GM18526 (cell line): ENCODE measurements at regions not wholly inside any gene's neighbourhood (a gene's known extent, or its start where the extent isn't known, plus 50 kb on each side); places are given as distances from the start of the nearest gene placed in this dataset.

Experiments
- POLR2A ChIP-seq: IDR thresholded peaks from 3 replicates; pipeline ENCODE4 v1.6.1; 2011; ENCODE audit not compliant: insufficient read length; ENCODE audit errors: extremely low read depth

DNA sequence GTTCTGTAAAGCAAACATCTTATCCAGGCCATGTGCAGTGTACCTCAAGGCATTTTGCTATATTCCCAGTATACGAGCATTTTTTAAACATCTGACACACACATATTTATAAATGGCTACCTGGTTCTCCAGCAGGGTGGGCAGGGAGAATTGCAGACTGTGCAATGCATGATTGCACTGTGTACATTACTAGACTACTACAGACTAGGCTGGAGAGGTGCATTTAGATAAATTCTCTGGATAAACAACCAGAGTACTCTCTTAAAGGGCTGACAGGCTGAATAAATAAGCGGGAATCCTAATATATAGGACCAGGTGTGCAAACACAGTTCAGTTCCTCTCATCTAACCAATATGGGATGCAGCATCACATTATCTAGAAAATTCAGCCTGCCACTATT is 428.3 kb upstream of the ARID1B start:
- no peak for TF ChIP-seq POLR2A

DNA sequence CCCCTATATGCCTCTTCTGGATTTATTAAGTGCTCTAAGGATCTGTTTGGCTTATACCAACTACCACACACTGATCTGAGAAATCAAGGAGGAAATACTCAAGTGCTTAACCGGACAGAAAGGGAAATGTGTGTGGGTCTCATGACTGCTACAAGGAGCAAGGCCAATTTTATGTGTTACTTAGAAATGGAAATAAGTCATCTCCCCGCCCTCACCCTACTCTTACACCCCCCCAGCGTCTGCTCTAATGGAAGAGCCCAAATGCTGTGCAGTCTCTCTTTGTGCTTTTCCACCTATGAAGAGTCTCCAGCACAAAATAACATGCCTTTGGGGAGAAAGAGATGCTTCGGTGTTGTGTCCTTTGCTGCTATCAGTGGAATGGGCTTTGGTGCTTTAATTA is 428.8 kb upstream of the ARID1B start:
- TF ChIP-seq POLR2A, result no peak

DNA sequence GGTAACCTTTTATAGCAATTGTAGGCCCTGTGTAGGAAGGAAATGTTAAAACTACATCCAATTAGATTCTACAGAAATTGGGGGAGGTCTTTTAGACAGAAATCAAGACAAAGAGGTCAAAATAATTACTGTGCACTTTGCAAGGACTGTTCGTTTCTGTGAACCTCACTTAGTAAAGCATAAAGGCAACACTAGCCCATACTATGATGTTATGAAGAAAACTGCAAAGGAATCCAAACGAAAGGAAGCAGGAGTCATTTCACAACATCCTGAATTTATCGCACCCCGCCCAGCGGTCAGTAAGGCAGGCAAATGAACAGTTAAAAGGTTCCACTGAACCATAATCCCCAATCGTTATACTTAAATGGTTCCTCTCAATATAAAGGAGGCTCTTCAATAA is 429.5 kb upstream of the ARID1B start:
- TF ChIP-seq POLR2A, result no peak

DNA sequence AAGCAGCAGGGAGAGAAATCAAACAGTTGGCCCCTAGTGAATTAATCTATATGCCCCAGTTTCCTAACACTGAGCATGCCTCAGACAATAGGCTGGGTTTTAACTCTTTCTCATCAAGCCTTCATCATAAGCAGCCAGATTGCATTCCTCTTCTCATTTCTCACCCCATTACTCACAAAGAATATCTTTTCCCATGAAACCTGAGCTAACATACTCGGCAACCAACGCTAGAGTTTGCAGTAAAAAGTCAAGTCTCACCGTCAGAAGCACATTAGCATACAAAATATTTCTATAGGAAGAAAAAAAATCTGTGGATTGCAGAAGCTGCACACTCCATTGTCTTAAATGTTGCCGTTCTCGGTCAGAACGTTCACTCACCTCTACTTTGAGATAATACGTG is 429.9 kb upstream of the ARID1B start:
- no peak for TF ChIP-seq POLR2A

DNA sequence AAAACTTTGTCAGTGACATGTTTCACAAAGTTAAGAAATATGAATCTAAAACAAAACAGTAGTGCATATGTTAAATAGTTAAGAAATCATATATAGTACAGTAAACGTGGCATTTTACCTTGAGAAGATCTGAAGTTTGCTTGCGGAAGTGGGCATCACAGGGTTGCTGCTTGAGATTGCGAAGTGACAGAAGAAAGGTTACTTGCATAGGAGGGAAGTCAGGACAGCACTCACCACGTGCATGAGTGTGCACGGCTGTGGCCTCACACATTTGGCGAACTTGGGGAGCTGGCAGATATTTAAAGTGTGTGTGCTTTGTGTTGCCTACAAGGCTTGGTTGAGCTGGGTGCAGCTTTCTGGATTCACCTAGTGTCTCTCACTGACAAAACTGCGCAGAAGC is 431.5 kb upstream of the ARID1B start:
- TF ChIP-seq POLR2A, result no peak

DNA sequence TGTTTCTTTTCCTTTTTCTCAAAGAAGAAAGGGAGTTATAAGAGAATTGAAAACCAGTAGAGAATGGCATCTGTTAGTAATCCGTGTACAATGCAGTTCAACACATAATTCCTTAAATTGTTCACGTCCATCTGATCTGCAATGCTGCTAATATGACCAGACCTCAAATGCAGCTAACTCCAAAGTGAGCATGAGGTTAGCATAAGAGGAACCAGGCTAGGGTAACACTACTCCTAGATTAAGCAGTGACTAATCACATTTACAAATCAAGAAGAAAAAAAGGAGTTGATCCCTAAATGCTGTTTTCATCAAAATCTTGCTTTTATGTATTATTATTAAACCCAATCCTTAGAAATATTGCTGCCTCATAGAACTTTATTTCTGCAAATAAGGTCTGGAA is 432.7 kb upstream of the ARID1B start:
- TF ChIP-seq POLR2A, result no peak

DNA sequence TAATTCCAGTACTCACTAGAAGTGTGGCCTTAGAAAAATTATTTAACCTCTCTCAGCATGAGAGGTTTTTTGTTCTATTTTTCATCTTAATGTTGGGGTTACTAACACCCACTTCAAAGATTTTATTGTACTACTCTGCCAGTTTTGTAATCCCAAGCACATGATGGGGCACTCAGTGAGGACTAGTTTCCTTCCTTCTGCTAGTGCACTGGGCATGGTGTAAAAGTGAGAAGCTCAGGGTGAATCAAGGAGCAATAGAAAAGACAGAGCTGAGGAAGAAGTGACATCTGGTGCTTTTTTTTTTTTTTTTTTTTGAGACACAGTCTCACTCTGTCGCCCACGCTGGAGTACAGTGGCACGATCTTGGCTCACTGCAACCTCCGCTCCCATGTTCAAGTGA is 439.4 kb upstream of the ARID1B start:
- no peak for TF ChIP-seq POLR2A

DNA sequence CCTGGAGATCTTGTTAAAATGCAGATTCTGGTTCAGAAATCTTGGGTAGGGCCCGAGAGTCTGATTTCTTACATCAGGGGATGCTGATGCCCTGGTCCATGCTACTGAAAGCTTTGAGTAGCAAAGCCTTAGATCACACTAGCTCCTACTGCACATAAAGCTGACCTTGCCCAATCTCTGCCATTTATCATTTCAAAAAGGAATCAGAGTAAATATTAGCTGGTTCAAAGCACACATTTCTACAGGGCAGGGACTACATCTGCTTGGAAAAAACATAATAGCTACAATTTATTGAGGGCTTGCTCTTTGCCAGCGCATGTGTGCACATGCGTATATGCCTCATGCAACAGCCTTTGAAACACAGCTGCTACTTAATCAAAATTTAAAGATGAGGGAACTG is 440.4 kb upstream of the ARID1B start:
- no peak for TF ChIP-seq POLR2A

DNA sequence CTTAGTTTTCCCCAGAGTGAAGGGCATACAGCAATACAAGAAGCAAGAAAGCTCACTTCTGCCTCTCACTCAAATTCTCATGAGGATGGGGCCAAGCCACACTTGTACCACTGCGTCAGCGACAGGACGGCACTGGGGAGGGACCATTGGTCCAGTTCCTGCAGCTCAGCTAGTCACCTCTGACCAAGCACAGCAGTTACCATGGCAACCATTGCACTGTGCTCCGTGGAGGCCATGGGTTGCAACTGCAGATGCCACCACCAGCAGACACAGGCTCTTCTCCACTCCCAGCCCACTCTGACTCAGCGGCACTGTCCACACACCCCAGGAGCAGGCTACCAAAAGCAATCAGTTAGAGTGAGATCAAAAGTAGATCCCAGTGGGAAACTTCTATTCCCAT is 441.1 kb upstream of the ARID1B start:
- TF ChIP-seq POLR2A, result no peak

DNA sequence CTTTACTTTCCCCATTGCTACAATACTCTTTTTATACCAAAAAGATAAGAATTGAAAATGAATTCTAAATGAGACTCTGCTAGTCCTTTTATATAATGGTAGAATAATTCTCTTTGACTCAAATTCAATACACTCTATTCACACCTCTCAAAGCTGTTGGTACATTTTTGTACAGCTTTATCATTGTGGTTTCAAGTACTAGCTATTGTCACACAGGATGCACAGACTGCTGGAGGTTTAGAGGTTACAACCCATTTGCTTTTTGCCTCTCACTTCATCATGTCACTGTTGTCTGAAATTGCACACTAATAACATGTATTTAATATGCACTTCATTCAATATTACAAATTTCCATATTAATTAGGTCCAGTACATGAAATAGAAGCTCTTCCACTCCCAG is 442.2 kb upstream of the ARID1B start:
- TF ChIP-seq POLR2A, result no peak

DNA sequence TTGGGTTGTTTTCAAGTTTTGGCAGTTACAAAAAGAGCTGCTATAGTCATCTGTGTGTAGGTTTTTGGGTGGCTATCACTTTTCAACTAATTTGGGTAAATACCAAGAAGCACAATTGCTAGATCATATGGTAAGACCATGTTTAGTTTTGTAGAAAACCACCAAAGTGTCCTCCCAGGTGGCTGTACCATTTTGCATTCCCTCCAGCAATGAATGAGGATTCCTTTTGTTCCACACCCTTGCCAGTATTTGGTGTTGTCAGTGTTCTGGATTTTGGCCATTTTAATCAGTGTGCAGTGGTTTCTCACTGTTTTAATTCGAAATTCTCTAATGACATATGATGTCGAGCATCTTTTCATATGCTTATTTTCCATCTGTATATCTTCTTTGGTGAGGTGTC is 457.5 kb upstream of the ARID1B start:
- no peak for TF ChIP-seq POLR2A

DNA sequence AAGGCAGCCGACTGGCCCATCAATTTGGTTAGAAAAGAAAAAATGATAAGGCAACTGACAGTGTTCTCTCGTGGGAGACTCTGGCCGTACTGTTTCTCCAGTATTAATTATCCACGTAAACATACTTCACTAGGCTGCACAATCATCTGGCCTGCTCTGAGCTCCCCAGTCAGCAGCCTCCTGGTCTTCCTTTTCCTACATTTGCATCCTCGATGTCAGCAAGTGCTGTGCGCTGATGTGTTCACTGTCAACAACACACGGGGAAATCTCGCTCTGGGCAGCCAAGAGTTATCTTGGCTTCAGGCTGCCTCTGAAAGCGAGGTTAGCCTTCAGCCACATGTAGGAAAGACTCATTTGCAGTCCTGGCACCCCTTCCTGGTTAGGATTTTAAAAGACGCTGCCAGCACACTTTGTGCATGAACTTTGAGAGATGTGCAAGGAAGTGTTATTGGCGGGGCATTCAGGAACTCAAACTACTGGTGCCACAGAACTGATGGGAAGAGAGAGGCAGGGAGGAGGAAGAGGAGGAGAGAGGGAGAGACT is 460.5 kb upstream of the ARID1B start:
- no peak for TF ChIP-seq POLR2A

DNA sequence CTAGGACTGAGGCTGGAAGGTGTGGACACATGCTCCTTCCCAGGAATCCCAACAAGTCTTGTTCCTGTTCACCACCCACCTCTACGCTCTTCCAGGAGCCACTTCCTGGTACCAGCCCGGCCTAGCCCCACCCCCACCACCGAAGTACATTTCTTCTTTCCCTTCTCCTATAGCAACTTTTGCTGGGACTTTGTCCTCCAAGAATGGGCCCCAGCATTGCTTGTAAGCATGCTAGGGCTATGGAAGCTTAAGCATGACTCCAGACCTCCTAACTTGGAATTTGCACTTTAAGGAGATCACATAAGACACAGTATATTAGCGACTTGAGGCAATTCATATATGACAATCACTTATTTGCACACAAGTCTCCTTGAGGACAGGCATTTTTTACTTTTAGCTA is 462.0 kb upstream of the ARID1B start:
- TF ChIP-seq POLR2A, result no peak

DNA sequence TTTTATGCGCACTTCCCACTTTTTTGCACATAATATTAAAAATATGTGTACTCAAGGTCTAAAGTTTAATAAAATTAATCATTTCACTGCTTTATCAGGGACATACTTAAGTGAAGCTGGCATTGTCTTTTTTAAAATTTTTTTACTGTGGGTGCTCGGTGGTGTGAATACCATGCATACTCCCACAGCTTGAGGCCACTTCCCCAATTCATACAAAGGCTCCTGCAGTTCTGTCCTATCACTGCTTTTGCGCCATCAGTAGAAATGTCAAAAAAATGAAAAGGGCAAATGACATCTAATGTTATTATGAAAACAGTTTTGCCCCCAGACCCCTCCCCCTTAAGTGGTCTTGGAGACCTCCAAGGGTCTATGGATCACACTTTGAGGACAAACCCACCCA is 464.1 kb upstream of the ARID1B start:
- TF ChIP-seq POLR2A, result no peak

DNA sequence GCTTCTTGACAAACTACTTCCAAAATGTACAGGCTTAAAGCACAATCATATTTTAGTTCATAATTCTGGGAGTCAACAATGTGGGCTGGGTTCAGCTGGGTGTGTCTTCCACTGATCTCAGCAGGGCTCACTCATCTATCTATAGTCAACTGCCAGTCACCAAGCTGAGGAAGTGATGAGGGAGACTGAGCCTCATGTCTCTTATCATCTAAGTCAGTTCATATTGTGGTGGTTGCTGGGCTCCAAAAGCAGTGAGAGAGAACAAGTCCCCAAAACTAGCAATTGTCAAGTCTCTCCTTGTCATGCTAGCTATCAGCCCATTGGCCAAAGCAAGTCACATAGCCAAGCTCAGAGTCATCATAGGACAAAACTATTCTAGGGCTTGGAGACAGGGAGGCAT is 465.9 kb upstream of the ARID1B start:
- no peak for TF ChIP-seq POLR2A

DNA sequence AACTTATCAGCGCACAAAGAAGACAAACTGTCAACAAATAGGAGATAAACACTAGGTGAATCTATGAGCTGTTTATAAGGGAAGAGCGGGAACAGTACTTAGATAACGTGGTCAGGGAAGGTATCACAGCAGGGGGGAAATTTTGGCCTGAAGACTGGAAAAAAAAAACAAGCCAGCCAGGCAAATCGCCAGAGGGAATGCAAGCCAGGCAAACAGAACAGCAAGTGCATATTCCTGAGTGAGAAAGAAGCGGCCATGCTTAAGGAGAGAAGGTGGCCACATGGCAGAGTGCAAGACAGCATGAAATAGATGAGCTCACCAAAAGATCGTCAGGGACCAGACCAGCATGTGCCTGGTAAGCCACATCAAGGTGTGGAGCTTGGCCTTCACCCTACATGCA is 466.5 kb upstream of the ARID1B start:
- TF ChIP-seq POLR2A, result no peak

DNA sequence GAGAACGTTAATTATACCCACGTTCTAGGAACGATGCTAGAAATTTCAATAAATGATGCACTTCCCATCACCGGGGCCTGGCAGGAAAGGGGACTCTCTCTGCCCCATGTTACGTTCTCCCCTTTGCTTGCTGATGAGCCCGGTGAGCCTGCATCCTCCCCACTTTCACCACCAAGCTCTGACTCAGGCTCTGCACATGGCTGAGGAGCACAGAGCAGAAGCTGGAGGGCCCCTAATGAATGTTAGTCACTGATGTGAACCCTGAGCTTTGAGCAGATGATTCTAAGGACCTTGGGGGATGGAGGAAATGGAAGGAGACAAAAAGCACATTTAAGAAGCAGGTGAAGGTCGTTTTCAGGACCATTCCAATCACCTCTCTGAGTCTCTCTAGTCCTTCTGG is 468.2 kb upstream of the ARID1B start:
- TF ChIP-seq POLR2A, result no peak

DNA sequence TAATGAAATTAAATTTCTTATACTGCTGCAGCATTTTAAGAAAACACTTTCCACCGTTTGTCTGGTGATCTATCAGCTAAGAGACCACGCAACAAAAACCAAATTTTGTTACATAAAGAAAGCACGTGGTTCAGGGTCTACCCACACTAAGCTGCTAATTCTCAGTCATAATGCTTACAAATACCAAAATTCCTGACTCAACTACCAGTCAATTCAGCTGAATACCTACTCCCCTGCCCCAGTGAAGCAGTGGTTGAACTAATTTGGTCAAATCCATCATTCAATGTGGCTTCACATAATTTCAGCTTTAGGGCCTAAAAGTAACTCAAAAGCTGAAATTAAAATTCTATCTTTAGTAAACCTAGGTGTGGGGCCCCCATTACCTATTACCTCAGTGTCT is 468.6 kb upstream of the ARID1B start:
- no peak for TF ChIP-seq POLR2A
